ENCODE measurements at regions not wholly inside any gene's neighbourhood (a gene's known extent, or its start where the extent isn't known, plus 50 kb on each side); places are given as distances from the start of the nearest gene placed in this dataset.
A peak's percentile ranks its signal among the peaks of the same experiment; 100 is the strongest.

DNA sequence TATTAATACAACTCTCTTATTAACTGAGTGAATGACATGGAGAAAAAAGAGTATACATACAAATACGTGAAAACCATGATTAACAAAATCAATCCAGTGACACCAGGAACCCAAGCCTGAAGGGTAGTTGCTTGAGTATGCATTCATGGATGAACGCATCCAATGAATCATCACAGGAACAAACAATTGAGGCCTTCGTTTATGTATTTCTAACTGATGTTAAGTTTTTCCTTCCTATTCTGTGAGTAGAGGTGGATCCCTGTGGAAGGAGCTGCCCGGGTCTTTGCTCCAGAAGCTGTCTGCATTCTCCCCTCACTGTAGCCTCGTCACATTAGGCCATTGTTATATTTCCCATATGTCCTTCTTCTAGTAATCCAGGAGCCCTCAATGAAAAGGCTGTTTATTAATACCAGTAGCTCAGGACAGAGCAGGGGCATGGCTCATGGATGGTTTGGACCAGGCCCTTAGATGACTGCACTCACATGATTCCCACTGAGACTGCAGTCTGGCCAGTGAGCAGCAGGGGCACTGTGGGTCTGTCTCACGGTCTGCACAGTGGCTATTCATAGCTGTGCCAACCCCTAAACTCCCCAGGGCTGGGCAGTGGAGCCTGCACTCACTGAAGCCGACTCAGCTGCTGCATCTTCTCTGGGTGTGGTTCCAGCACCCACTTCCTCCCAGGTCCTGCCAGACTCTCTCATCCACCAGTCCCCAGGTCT, 128.1 kb upstream of the TOP3B start:
- TF ChIP-seq, protein P1, sequence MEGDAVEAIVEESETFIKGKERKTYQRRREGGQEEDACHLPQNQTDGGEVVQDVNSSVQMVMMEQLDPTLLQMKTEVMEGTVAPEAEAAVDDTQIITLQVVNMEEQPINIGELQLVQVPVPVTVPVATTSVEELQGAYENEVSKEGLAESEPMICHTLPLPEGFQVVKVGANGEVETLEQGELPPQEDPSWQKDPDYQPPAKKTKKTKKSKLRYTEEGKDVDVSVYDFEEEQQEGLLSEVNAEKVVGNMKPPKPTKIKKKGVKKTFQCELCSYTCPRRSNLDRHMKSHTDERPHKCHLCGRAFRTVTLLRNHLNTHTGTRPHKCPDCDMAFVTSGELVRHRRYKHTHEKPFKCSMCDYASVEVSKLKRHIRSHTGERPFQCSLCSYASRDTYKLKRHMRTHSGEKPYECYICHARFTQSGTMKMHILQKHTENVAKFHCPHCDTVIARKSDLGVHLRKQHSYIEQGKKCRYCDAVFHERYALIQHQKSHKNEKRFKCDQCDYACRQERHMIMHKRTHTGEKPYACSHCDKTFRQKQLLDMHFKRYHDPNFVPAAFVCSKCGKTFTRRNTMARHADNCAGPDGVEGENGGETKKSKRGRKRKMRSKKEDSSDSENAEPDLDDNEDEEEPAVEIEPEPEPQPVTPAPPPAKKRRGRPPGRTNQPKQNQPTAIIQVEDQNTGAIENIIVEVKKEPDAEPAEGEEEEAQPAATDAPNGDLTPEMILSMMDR (IDR thresholded peaks at IDR 0.05 in 2 of 3, conservative IDR thresholded peaks at IDR 0.05 in 1 of 3; ENCODE audit: borderline replicate concordance in 1 of 3, insufficient read depth in 1 of 3, low read depth in 2 of 3, low read length in 2 of 3): peak; percentile 24 to 79 (median 69); a peak in 4 of 6 replicates
- TF ChIP-seq CEBPB (IDR thresholded peaks at IDR 0.05; ENCODE audit: low read depth) (no peak), JUND (IDR thresholded peaks at IDR 0.05) (no peak), RAD21 (IDR thresholded peaks at IDR 0.05; ENCODE audit: low read depth) (peak; percentile 36; the same call in 1 of the 2 replicates)
- TF ChIP-seq, protein P2, sequence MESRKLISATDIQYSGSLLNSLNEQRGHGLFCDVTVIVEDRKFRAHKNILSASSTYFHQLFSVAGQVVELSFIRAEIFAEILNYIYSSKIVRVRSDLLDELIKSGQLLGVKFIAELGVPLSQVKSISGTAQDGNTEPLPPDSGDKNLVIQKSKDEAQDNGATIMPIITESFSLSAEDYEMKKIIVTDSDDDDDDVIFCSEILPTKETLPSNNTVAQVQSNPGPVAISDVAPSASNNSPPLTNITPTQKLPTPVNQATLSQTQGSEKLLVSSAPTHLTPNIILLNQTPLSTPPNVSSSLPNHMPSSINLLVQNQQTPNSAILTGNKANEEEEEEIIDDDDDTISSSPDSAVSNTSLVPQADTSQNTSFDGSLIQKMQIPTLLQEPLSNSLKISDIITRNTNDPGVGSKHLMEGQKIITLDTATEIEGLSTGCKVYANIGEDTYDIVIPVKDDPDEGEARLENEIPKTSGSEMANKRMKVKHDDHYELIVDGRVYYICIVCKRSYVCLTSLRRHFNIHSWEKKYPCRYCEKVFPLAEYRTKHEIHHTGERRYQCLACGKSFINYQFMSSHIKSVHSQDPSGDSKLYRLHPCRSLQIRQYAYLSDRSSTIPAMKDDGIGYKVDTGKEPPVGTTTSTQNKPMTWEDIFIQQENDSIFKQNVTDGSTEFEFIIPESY (IDR thresholded peaks at IDR 0.05; ENCODE audit: extremely low read depth, insufficient replicate concordance, low read length): no peak
